Pancreas (tissue), 10 donors: ENCODE measurements at regions not wholly inside any gene's neighbourhood (a gene's known extent, or its start where the extent isn't known, plus 50 kb on each side); places are given as distances from the start of the nearest gene placed in this dataset.
"Not testable (repeated sequence)": the region's sequence is repeated elsewhere in the genome, so short reads cannot be mapped to it uniquely, and the experiment has no call there.

ENCODE experiments used
- ATAC-seq, 4 donors: fragments of 200-7000 bp; cut with Tn5 transposase; one replicate each; pipeline versions ENCODE4 v1.8.0 to v1.9.1; 2020; ENCODE audit warnings: mild to moderate bottlenecking in 4 of 4, moderate library complexity in 4 of 4
- DNase-seq, 6 donors: peaks; one replicate each; pipeline ENCODE4 v3.0.0-alpha.2; 2020
- FAIRE-seq: peaks from 2 replicates; lab custom pipeline; 2012; peaks lifted over from hg19 to GRCh38; lab: Jason Lieb, UNC
- H3K27ac ChIP-seq, 4 donors: fragments of 200-600 bp; sonication (generic); 1 replicate in 3 of 4; 2 replicates in 1 of 4; pipeline versions ENCODE4 v1.5.0 to v1.8.0; 2020
- H3K27me3 ChIP-seq, 4 donors: fragments of 200-600 bp; one replicate each; pipeline ENCODE4 v1.8.0; 2021
- H3K36me3 ChIP-seq, 3 donors: fragments of 200-600 bp; sonication (generic) in 1 of 3; one replicate each; pipeline versions ENCODE4 v1.5.0 to v1.8.0; 2020 to 2021
- H3K4me1 ChIP-seq, 3 donors: fragments of 200-600 bp; one replicate each; pipeline ENCODE4 v1.8.0; 2021
- H3K4me3 ChIP-seq, 4 donors: fragments of 200-600 bp; sonication (generic) in 2 of 4; one replicate each; pipeline versions ENCODE4 v1.5.0 to v1.8.0; 2020 to 2021
- H3K9me3 ChIP-seq, 4 donors: fragments of 200-600 bp; one replicate each; pipeline ENCODE4 v1.8.0; 2021
- CTCF ChIP-seq, 4 donors: fragments of 200-600 bp; sonication (generic) in 3 of 4; IDR thresholded peaks; one replicate each; pipeline versions ENCODE4 v1.5.0 to v1.8.0; 2021; ENCODE audit warnings: antibody characterized with exemption in 4 of 4
- WGBS, 2 donors: extraction: QIAGEN DNeasy Blood & Tissue Kit; methylation state at CpG; one replicate each; pipeline ENCODE4 v1.1.7; 2013; 5-methylcytosine and 5-hydroxymethylcytosine counted together
- intact Hi-C, 3 donors: fragments of 100-400 bp; cut with DNase I; formaldehyde crosslinking; loops; one replicate each; pipeline versions ENCODE4 v1.11.1 to v1.14.2; 2022
- donor health status: healthy with polysubstance abuse.
- donor health status: DM: no; HTN: no; CAD: no; lungs with moderate emphysema.
- donor health status: DM: no; HTN: no; CAD: no.
- donor health status: control.
- donor health status: control.
- donor health status: Bipolar disorder and iron deficiency.
- donor health status: DM: yes; HTN: yes; CAD: no.
- donor health status: DM: no; HTN: no; CAD: no.
- donor health status: DM: no; HTN: no; CAD: no.
- donor health status: DM: yes; HTN: yes; CAD: no.

- WGBS, 2 donors: 54 to 59% methylated on average over 1 of the region's 1 CpG
- Histone ChIP-seq H3K27me3 (no peaks in the 10 kb centered on the region), H3K9me3 (no peaks in the 10 kb centered on the region), H3K4me3 (no peak overlapping the region), H3K36me3 (no peaks in the 10 kb centered on the region), H3K4me1 (no peaks in the 10 kb centered on the region), H3K27ac (no peak overlapping the region)
- no peak for TF ChIP-seq CTCF (IDR thresholded peaks at IDR 0.05)
- ATAC-seq (no peak), FAIRE-seq (no peak), DNase-seq (no peak)
- intact Hi-C loops: no loop called here
Measured at GRCh38 chr4:91653067-91653466, 650.7 kb upstream of the GRID2 start.

GRCh38 chr4:91681091-91681490 is 622.7 kb upstream of the GRID2 start:
- ATAC-seq (no peak), FAIRE-seq (no peak), DNase-seq (no peak)
- intact Hi-C loops: no loop called here
- Histone ChIP-seq H3K27ac (no peak overlapping the region), H3K4me3 (no peak overlapping the region), H3K36me3 (no peaks in the 10 kb centered on the region), H3K9me3 (no peaks in the 10 kb centered on the region), H3K27me3 (no peaks in the 10 kb centered on the region), H3K4me1 (no peaks in the 10 kb centered on the region)
- no peak for TF ChIP-seq CTCF (IDR thresholded peaks at IDR 0.05)

DNA sequence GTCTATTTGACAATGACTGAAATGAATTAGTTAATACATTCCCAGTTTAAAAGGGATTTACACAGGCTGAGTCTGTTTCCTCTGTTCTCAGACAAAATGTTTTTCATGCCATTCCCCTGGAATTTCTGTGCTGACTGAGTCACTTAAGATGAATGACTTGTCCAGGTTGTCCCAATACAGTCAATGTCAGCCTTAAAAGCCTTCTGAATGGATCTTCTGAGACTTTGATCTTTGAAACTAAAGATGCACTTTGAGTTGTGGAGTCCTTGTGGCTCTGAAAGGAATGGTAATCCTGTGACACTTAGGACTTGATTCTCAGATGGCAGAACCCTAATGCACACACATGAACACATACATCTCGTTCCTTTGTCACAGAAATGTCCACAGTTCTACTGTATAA is 622.2 kb upstream of the GRID2 start:
- ATAC-seq (no peak), DNase-seq (no peak), FAIRE-seq (no peak)
- H3K4me3 ChIP-seq: no peak overlapping the region
- no peak for TF ChIP-seq CTCF (IDR thresholded peaks at IDR 0.05)
- 25 to 28% methylated on average over 1 of the region's 1 CpG for WGBS, 2 donors
- intact Hi-C loops: no loop called here
- H3K4me1 ChIP-seq: no peaks in the 10 kb centered on the region
- no peaks in the 10 kb centered on the region for H3K27me3 ChIP-seq
- H3K9me3 ChIP-seq: no peaks in the 10 kb centered on the region
- H3K27ac ChIP-seq: no peak overlapping the region
- H3K36me3 ChIP-seq: no peaks in the 10 kb centered on the region

GRCh38 chr4:91684955-91685354 is 618.8 kb upstream of the GRID2 start:
- Histone ChIP-seq H3K27ac (no peak overlapping the region), H3K9me3 (no peaks in the 10 kb centered on the region), H3K4me3 (no peak overlapping the region), H3K27me3 (no peaks in the 10 kb centered on the region), H3K36me3 (no peaks in the 10 kb centered on the region), H3K4me1 (no peaks in the 10 kb centered on the region)
- 37 to 49% methylated on average over 1 of the region's 1 CpG for WGBS, 2 donors
- no peak for DNase-seq
- no peak for ATAC-seq
- no peak for TF ChIP-seq CTCF (IDR thresholded peaks at IDR 0.05)
- intact Hi-C loops: no loop called here
- no peak for FAIRE-seq

- Histone ChIP-seq H3K4me1 (no peaks in the 10 kb centered on the region), H3K4me3 (no peak overlapping the region), H3K36me3 (no peaks in the 10 kb centered on the region), H3K27me3 (no peaks in the 10 kb centered on the region), H3K9me3 (no peaks in the 10 kb centered on the region), H3K27ac (no peak overlapping the region)
- TF ChIP-seq CTCF (IDR thresholded peaks at IDR 0.05): no peak
- intact Hi-C loops: no loop called here
- ATAC-seq (no peak), DNase-seq (no peak), FAIRE-seq (no peak)
Measured at GRCh38 chr4:91688413-91688812, 615.4 kb upstream of the GRID2 start.

DNA sequence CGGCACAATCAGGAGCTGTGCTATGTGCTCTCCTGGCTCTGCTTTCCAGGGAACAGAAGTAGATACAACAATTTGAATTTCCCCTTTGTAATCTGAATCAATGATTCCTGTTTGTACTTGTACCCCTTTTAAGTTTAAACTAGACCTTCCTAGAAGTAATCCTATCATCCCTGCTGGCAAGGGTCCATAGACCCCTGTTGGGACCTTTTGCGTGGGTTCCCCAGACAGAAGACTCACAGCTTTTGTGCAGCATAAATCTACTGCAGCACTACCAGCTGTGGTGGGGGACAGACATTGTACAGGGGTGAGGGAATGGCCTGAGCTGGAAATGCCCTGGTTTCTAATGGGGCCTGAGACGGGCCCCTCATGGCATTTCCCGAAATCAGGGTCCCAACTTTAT is 604.1 kb upstream of the GRID2 start:
- ATAC-seq, H3K4me3 ChIP-seq, H3K27me3 ChIP-seq, intact Hi-C loops, H3K27ac ChIP-seq, H3K9me3 ChIP-seq, H3K36me3 ChIP-seq, DNase-seq, FAIRE-seq, H3K4me1 ChIP-seq: not testable (repeated sequence)
- 48 to 50% methylated on average over 4 of the region's 4 CpGs for WGBS, 2 donors
